Tibial nerve (tissue), 4 donors: ENCODE measurements at regions not wholly inside any gene's neighbourhood (a gene's known extent, or its start where the extent isn't known, plus 50 kb on each side); places are given as distances from the start of the nearest gene placed in this dataset.

ENCODE experiments used
- DNase-seq, 2 donors: peaks; one replicate each; pipeline ENCODE4 v3.0.0-alpha.2; 2019; ENCODE audit warnings: low spot score in 2 of 2
- H3K27ac ChIP-seq, 4 donors: fragments of 200-600 bp; sonication (generic) in 3 of 4; one replicate each; pipeline ENCODE4 v1.5.1; 2017 to 2019; ENCODE audit warnings: mild to moderate bottlenecking in 1 of 4
- H3K27me3 ChIP-seq, 2 donors: fragments of 200-600 bp; sonication (generic) in 1 of 2; one replicate each; pipeline versions ENCODE4 v1.5.1 to v1.6.0; 2017 to 2019
- H3K36me3 ChIP-seq, 3 donors: fragments of 200-600 bp; sonication (generic); one replicate each; pipeline ENCODE4 v1.5.1; 2018 to 2019
- H3K4me1 ChIP-seq, 4 donors: fragments of 200-600 bp; sonication (generic) in 3 of 4; one replicate each; pipeline ENCODE4 v1.5.1; 2017 to 2019
- H3K4me3 ChIP-seq, 4 donors: fragments of 200-600 bp; sonication (generic) in 3 of 4; one replicate each; pipeline ENCODE4 v1.5.1; 2017 to 2019; ENCODE audit warnings: mild to moderate bottlenecking in 1 of 4, moderate library complexity in 1 of 4
- H3K9me3 ChIP-seq, 4 donors: fragments of 200-600 bp; sonication (generic) in 3 of 4; one replicate each; pipeline ENCODE4 v1.5.1; 2017 to 2019
- EP300 ChIP-seq, 2 donors: sonication (generic); formaldehyde crosslinking; IDR thresholded peaks; one replicate each; pipeline ENCODE4 v1.6.1; 2017; ENCODE audit warnings: antibody characterized with exemption in 2 of 2, mild to moderate bottlenecking in 1 of 2
- POLR2A ChIP-seq, 2 donors: fragments of 450-650 bp; IDR thresholded peaks; one replicate each; pipeline ENCODE4 v1.6.1; 2017; ENCODE audit warnings: antibody characterized with exemption in 2 of 2, mild to moderate bottlenecking in 2 of 2, moderate library complexity in 2 of 2
- WGBS, 2 donors: methylation state at CpG; one replicate each; pipeline ENCODE4 v1.1.5; 2018; 5-methylcytosine and 5-hydroxymethylcytosine counted together
- TF ChIP-seq, protein P1 (sequence below), 5 experiments: fragments of 200-600 bp in 3 of 5; fragments of 450-650 bp in 2 of 5; sonication (generic) in 3 of 5; IDR thresholded peaks; one replicate each; pipeline ENCODE4 v1.5.1; 2016 to 2019; ENCODE audit warnings: antibody characterized with exemption in 5 of 5, mild to moderate bottlenecking in 3 of 5, moderate library complexity in 2 of 5

DNA sequence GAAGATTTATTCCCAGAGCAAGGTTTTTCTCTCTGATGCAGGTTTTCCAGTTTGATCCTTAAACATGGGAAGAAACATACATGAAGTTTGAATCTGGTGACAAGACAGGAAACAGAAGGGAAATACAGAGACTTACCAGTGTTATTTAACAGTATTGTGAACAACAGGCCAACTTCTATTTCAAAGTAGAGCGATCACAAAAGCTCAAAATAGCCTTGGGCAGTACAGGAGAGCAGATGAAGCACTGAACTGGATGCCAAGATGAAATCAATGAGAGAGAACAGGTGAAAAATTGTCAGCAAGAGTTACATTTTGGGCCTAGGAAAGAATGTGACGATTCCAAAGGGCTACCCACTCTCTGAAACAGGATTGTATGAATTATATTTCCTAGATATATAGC is 114.8 kb upstream of the PTPRK start:
- H3K27me3 ChIP-seq = no peaks in the 10 kb centered on the region
- no peak for DNase-seq
- 89 to 91% methylated on average over 2 of the region's 2 CpGs for WGBS, 2 donors
- H3K27ac ChIP-seq = no peak overlapping the region
- no peaks in the 10 kb centered on the region for H3K36me3 ChIP-seq
- H3K4me1 ChIP-seq = no peaks in the 10 kb centered on the region
- no peaks in the 10 kb centered on the region for H3K9me3 ChIP-seq
- no peak overlapping the region for H3K4me3 ChIP-seq
- TF ChIP-seq POLR2A (IDR thresholded peaks at IDR 0.05) (no peak), EP300 (IDR thresholded peaks at IDR 0.05) (no peak)

DNA sequence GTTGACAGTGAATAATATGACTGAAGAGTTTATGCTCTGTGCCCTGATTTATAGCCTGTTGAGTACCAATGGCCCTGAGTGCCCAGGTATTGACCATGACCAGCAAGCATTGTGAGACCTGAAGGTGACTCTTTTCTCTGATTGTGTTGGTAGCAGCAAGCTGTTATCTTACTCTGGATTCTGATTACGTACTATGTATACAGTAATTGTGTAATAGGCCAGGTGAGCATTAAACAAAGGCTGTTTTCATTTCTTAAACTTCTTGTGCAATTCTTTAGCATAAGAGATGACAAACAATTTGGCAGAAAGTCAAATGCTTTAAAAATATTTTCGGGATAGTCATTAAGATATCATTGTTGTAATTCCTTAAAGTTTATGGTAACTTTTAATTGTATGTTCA is 111.7 kb upstream of the PTPRK start:
- 81 to 90% methylated on average over 2 of the region's 2 CpGs for WGBS, 2 donors
- no peaks in the 10 kb centered on the region for H3K27me3 ChIP-seq
- no peak for TF ChIP-seq POLR2A (IDR thresholded peaks at IDR 0.05)
- TF ChIP-seq EP300 (IDR thresholded peaks at IDR 0.05) = no peak
- TF ChIP-seq, protein P1, sequence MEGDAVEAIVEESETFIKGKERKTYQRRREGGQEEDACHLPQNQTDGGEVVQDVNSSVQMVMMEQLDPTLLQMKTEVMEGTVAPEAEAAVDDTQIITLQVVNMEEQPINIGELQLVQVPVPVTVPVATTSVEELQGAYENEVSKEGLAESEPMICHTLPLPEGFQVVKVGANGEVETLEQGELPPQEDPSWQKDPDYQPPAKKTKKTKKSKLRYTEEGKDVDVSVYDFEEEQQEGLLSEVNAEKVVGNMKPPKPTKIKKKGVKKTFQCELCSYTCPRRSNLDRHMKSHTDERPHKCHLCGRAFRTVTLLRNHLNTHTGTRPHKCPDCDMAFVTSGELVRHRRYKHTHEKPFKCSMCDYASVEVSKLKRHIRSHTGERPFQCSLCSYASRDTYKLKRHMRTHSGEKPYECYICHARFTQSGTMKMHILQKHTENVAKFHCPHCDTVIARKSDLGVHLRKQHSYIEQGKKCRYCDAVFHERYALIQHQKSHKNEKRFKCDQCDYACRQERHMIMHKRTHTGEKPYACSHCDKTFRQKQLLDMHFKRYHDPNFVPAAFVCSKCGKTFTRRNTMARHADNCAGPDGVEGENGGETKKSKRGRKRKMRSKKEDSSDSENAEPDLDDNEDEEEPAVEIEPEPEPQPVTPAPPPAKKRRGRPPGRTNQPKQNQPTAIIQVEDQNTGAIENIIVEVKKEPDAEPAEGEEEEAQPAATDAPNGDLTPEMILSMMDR (IDR thresholded peaks at IDR 0.05) = no peak

DNA sequence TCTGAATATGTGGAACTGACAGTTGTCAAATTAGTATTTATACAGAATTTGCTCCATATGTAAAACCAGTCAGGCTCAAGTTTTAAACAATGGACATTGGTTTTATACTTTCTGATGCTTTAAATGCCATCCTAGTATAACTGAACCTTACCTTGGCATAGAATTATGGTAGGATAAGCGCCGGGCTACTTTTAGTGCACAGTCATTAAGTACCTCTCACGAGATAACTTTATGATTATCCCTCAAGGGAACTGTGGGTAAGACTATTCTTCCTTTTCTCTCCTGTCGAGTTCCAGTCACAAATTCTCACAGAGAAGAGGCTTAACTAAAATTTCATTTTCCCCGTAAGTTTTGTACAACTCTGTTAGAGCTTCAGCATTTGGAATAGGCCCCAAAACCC is 110.6 kb upstream of the PTPRK start:
- TF ChIP-seq, protein P1 (IDR thresholded peaks at IDR 0.05) = no peak
- TF ChIP-seq POLR2A (IDR thresholded peaks at IDR 0.05) (no peak), EP300 (IDR thresholded peaks at IDR 0.05) (no peak)
- H3K27ac ChIP-seq = no peak overlapping the region
- DNase-seq = no peak
- H3K4me3 ChIP-seq = no peak overlapping the region
- H3K27me3 ChIP-seq = no peaks in the 10 kb centered on the region
- no peaks in the 10 kb centered on the region for H3K9me3 ChIP-seq
- WGBS, 2 donors = 79 to 83% methylated on average over 5 of the region's 5 CpGs
- no peaks in the 10 kb centered on the region for H3K4me1 ChIP-seq
- H3K36me3 ChIP-seq = no peaks in the 10 kb centered on the region

More for the DNA sequence above, 111.7 kb upstream of the PTPRK start:
- Histone ChIP-seq H3K9me3 (no peaks in the 10 kb centered on the region), H3K27ac (no peak overlapping the region), H3K4me1 (no peaks in the 10 kb centered on the region), H3K4me3 (no peak overlapping the region), H3K36me3 (no peaks in the 10 kb centered on the region)
- DNase-seq = no peak

DNA sequence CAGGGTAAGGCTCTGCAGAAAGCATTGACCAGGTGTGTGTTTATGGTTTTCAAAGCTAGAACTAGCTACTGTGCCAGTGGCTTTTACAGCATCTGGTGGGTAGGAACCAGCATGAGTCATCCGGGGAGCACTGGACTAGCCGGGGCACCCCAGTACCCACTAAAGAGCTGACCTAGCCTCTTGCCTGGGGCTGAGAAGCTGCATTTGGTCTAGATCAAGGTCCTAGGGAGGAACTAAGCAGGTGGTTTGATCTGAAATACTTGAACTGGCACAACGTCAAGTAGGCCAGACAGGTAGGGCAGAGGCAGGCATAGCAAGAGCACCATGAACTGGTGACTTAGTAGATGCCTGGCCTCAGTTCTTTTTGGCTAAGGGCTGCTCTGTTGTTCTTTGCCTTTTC is 109.8 kb upstream of the PTPRK start:
- no peaks in the 10 kb centered on the region for H3K36me3 ChIP-seq
- WGBS, 2 donors = 75 to 89% methylated on average over 3 of the region's 3 CpGs
- TF ChIP-seq, protein P1 (IDR thresholded peaks at IDR 0.05) = no peak
- TF ChIP-seq EP300 (IDR thresholded peaks at IDR 0.05) (no peak), POLR2A (IDR thresholded peaks at IDR 0.05) (no peak)

DNA sequence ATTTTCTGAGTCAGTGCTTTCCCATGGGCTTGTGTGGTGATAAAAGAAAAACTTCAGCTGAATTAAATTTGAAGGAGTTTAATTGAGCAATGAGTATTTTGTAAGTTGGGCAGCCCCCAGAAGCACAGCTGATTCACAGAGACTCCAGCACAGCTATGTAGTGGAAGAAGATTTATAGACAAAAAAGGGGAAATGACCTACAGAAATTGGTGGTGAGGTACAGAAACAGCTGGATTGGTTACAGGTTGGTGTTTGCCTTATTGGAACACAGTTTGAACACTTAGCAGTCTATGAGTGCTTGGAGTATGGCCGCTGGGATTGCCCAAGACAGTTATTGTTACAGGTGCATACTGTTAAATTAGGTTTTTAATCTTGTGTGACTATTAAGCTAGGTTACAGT is 96.9 kb upstream of the PTPRK start:
- H3K27ac ChIP-seq = no peak overlapping the region
- TF ChIP-seq EP300 (IDR thresholded peaks at IDR 0.05) (no peak), POLR2A (IDR thresholded peaks at IDR 0.05) (no peak)
- TF ChIP-seq, protein P1 (IDR thresholded peaks at IDR 0.05) = no peak
- no peaks in the 10 kb centered on the region for H3K4me1 ChIP-seq
- DNase-seq = no peak
- WGBS, 2 donors = 79 to 92% methylated on average over 1 of the region's 1 CpG
- no peaks in the 10 kb centered on the region for H3K27me3 ChIP-seq
- no peaks in the 10 kb centered on the region for H3K36me3 ChIP-seq
- peaks cover 0 to 5% (median 0%) of the 10 kb centered on the region in 4 donors for H3K9me3 ChIP-seq
- H3K4me3 ChIP-seq = no peak overlapping the region

More for the DNA sequence above, 109.8 kb upstream of the PTPRK start:
- no peaks in the 10 kb centered on the region for H3K27me3 ChIP-seq
- no peaks in the 10 kb centered on the region for H3K9me3 ChIP-seq
- no peak for DNase-seq
- H3K4me3 ChIP-seq = no peak overlapping the region
- no peaks in the 10 kb centered on the region for H3K4me1 ChIP-seq
- H3K27ac ChIP-seq = no peak overlapping the region

DNA sequence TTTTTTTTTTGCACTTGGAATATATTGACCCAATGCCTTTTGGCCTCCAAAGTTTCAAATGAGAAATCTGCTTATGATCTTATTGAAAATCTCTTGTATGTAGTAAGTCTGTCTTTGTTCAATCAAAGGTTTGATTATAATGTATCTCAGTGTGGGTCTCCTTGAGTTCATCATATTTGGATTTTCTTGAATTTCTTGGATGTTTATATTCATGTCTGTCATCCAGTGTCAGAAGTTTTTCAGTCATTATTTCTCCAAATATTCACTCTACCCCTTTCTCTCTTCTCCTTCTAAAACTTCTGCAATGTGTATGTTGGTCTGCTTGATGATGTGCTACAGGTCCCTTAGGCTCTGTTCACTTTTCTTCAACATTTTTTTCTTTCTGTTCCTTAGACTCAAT is 95.9 kb upstream of the PTPRK start:
- Histone ChIP-seq H3K9me3 (peaks cover 0 to 5% (median 0%) of the 10 kb centered on the region in 4 donors), H3K27me3 (no peaks in the 10 kb centered on the region), H3K4me3 (no peak overlapping the region), H3K27ac (no peak overlapping the region), H3K36me3 (no peaks in the 10 kb centered on the region), H3K4me1 (no peaks in the 10 kb centered on the region)
- no peak for TF ChIP-seq POLR2A (IDR thresholded peaks at IDR 0.05)
- no peak for TF ChIP-seq EP300 (IDR thresholded peaks at IDR 0.05)
- TF ChIP-seq, protein P1 (IDR thresholded peaks at IDR 0.05) = no peak
- DNase-seq = no peak
